ENCODE measurements at regions not wholly inside any gene's neighbourhood (a gene's known extent, or its start where the extent isn't known, plus 50 kb on each side); places are given as distances from the start of the nearest gene placed in this dataset.

GRCh38 chr10:120641695-120642094 is 184.7 kb downstream of the PLPP4 start:
- Mint-ChIP-seq H3K36me3 (ENCODE audit: low read depth) (no peaks in the 10 kb centered on the region), H3K27me3 (ENCODE audit: insufficient read depth) (peaks cover 6% of the 10 kb centered on the region; the same call in 1 of the 2 replicates), H3K9me3 (no peaks in the 10 kb centered on the region), H3K4me1 (ENCODE audit: low read depth) (no peaks in the 10 kb centered on the region), H3K4me3 (no peak overlapping the region), H3K27ac (no peak overlapping the region)
- TF ChIP-seq CTCF (IDR thresholded peaks at IDR 0.05): no peak
- DNase-seq: no peak

- Mint-ChIP-seq H3K27ac (no peak overlapping the region), H3K4me1 (ENCODE audit: low read depth) (no peaks in the 10 kb centered on the region), H3K4me3 (no peak overlapping the region), H3K36me3 (ENCODE audit: low read depth) (no peaks in the 10 kb centered on the region), H3K9me3 (no peaks in the 10 kb centered on the region), H3K27me3 (ENCODE audit: insufficient read depth) (peaks cover 10% of the 10 kb centered on the region; the same call in 1 of the 2 replicates)
- no peak for TF ChIP-seq CTCF (IDR thresholded peaks at IDR 0.05)
- DNase-seq: no peak
Measured at GRCh38 chr10:120643351-120643750, 186.3 kb downstream of the PLPP4 start.

GRCh38 chr10:120644556-120645410 is 187.8 kb downstream of the PLPP4 start:
- Mint-ChIP-seq H3K27me3 (ENCODE audit: insufficient read depth) (peaks cover 11% of the 10 kb centered on the region; the same call in 1 of the 2 replicates), H3K9me3 (no peaks in the 10 kb centered on the region), H3K4me3 (no peak overlapping the region), H3K36me3 (ENCODE audit: low read depth) (no peaks in the 10 kb centered on the region), H3K4me1 (ENCODE audit: low read depth) (no peaks in the 10 kb centered on the region), H3K27ac (no peak overlapping the region)
- no peak for DNase-seq
- no peak for TF ChIP-seq CTCF (IDR thresholded peaks at IDR 0.05)

GRCh38 chr10:120646159-120646732 is 189.2 kb downstream of the PLPP4 start:
- Mint-ChIP-seq H3K4me1 (ENCODE audit: low read depth) (no peaks in the 10 kb centered on the region), H3K36me3 (ENCODE audit: low read depth) (no peaks in the 10 kb centered on the region), H3K4me3 (no peak overlapping the region), H3K27ac (no peak overlapping the region), H3K9me3 (no peaks in the 10 kb centered on the region), H3K27me3 (ENCODE audit: insufficient read depth) (peaks cover 7% of the 10 kb centered on the region; the same call in 1 of the 2 replicates)
- no peak for TF ChIP-seq CTCF (IDR thresholded peaks at IDR 0.05)
- no peak for DNase-seq

GRCh38 chr10:120646738-120647456 is 189.9 kb downstream of the PLPP4 start:
- no peak overlapping the region for H3K4me3 Mint-ChIP-seq
- H3K27me3 Mint-ChIP-seq (ENCODE audit: insufficient read depth): peaks cover 7% of the 10 kb centered on the region; the same call in 1 of the 2 replicates
- TF ChIP-seq CTCF (IDR thresholded peaks at IDR 0.05): no peak; the same call in 1 of the 2 replicates
- DNase-seq: no peak
- H3K4me1 Mint-ChIP-seq (ENCODE audit: low read depth): no peaks in the 10 kb centered on the region
- no peaks in the 10 kb centered on the region; the same call in 1 of the 2 replicates for H3K9me3 Mint-ChIP-seq
- no peaks in the 10 kb centered on the region for H3K36me3 Mint-ChIP-seq (ENCODE audit: low read depth)
- H3K27ac Mint-ChIP-seq: no peak overlapping the region

All from HFFc6 (cell line).